H1 (cell line): ENCODE measurements at regions not wholly inside any gene's neighbourhood (a gene's known extent, or its start where the extent isn't known, plus 50 kb on each side); places are given as distances from the start of the nearest gene placed in this dataset.

Experiments
- ASH2L ChIP-seq: fragments of 200-600, 300-600 bp; sonication (generic); IDR thresholded peaks from one replicate; pipeline ENCODE4 v1.7.1; 2017; ENCODE audit warnings: low read length
- SIX5 ChIP-seq: IDR thresholded peaks from 2 replicates; pipeline ENCODE4 v1.6.1; 2011; ENCODE audit warnings: mild to moderate bottlenecking, low read depth, low read length
- YY1 ChIP-seq: IDR thresholded peaks from 2 replicates; pipeline ENCODE4 v1.6.1; 2011; ENCODE audit warnings: low read depth, mild to moderate bottlenecking, low read length
- TF ChIP-seq, protein P1 (sequence below): IDR thresholded peaks from 2 replicates; pipeline ENCODE4 v1.6.1; 2012; ENCODE audit warnings: inconsistent platforms

DNA sequence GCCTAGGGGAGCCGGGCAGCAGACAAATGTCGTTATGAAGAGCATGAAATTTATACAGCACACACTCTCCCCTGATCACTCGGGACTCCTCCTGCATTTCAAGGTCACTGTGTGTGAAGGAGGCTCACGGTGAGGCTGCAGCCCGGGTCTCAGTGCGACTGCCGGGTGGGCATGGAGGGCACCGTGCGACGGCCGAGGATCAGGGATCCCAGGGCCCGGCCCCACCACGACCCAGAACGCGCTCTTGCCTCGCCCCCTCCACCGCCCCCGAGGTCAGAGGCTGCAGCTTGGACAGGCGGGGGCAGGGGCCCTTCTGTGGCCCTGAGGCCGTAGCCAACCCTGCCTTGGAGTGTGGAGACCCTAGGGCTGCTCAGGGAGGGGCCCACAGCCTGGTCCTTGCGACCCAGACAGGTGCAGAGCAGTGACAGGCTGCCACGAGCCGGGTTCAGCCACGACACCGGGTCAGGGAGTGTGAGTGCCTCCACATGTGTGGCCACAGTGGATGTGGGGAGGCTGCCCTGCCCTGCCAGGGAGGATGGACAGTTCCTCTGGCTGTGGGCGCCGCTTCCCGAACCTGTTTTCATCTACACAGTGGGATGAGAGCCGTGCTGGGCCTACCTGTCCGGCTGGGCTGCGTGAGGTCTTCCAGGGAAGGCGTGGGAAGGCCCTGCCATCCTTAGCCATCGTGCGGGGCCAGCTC lies 89.3 kb upstream of the NKX1-1 start (continued):
- TF ChIP-seq SIX5 (no peak), YY1 (no peak), ASH2L (no peak)
- TF ChIP-seq, protein P1, sequence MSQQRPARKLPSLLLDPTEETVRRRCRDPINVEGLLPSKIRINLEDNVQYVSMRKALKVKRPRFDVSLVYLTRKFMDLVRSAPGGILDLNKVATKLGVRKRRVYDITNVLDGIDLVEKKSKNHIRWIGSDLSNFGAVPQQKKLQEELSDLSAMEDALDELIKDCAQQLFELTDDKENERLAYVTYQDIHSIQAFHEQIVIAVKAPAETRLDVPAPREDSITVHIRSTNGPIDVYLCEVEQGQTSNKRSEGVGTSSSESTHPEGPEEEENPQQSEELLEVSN: no peak
